ENCODE measurements at regions not wholly inside any gene's neighbourhood (a gene's known extent, or its start where the extent isn't known, plus 50 kb on each side); places are given as distances from the start of the nearest gene placed in this dataset.

GRCh38 chr11:116331381-116331780 is 441.4 kb downstream of the BUD13 start:
- TF ChIP-seq, protein P1, sequence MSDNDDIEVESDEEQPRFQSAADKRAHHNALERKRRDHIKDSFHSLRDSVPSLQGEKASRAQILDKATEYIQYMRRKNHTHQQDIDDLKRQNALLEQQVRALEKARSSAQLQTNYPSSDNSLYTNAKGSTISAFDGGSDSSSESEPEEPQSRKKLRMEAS (IDR thresholded peaks at IDR 0.05): no peak
- TF ChIP-seq, protein P2, sequence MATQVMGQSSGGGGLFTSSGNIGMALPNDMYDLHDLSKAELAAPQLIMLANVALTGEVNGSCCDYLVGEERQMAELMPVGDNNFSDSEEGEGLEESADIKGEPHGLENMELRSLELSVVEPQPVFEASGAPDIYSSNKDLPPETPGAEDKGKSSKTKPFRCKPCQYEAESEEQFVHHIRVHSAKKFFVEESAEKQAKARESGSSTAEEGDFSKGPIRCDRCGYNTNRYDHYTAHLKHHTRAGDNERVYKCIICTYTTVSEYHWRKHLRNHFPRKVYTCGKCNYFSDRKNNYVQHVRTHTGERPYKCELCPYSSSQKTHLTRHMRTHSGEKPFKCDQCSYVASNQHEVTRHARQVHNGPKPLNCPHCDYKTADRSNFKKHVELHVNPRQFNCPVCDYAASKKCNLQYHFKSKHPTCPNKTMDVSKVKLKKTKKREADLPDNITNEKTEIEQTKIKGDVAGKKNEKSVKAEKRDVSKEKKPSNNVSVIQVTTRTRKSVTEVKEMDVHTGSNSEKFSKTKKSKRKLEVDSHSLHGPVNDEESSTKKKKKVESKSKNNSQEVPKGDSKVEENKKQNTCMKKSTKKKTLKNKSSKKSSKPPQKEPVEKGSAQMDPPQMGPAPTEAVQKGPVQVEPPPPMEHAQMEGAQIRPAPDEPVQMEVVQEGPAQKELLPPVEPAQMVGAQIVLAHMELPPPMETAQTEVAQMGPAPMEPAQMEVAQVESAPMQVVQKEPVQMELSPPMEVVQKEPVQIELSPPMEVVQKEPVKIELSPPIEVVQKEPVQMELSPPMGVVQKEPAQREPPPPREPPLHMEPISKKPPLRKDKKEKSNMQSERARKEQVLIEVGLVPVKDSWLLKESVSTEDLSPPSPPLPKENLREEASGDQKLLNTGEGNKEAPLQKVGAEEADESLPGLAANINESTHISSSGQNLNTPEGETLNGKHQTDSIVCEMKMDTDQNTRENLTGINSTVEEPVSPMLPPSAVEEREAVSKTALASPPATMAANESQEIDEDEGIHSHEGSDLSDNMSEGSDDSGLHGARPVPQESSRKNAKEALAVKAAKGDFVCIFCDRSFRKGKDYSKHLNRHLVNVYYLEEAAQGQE (IDR thresholded peaks at IDR 0.05): no peak
- no peak for TF ChIP-seq RXRA (IDR thresholded peaks at IDR 0.05)
- no peak for TF ChIP-seq CTCF (IDR thresholded peaks at IDR 0.05; ENCODE audit: low read depth, low read length, missing input control)
- no peak for TF ChIP-seq TAF1 (conservative IDR thresholded peaks at IDR 0.05)
- TF ChIP-seq GABPA (IDR thresholded peaks at IDR 0.05 in 1 of 2, conservative IDR thresholded peaks at IDR 0.05 in 1 of 2): no peak
- TF ChIP-seq YY1 (IDR thresholded peaks at IDR 0.05): no peak
- no peak for TF ChIP-seq RAD21 (IDR thresholded peaks at IDR 0.05)
- TF ChIP-seq JUND (IDR thresholded peaks at IDR 0.05): no peak
- TF ChIP-seq, protein P3, sequence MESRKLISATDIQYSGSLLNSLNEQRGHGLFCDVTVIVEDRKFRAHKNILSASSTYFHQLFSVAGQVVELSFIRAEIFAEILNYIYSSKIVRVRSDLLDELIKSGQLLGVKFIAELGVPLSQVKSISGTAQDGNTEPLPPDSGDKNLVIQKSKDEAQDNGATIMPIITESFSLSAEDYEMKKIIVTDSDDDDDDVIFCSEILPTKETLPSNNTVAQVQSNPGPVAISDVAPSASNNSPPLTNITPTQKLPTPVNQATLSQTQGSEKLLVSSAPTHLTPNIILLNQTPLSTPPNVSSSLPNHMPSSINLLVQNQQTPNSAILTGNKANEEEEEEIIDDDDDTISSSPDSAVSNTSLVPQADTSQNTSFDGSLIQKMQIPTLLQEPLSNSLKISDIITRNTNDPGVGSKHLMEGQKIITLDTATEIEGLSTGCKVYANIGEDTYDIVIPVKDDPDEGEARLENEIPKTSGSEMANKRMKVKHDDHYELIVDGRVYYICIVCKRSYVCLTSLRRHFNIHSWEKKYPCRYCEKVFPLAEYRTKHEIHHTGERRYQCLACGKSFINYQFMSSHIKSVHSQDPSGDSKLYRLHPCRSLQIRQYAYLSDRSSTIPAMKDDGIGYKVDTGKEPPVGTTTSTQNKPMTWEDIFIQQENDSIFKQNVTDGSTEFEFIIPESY (IDR thresholded peaks at IDR 0.05): no peak
- TF ChIP-seq HNF4A (conservative IDR thresholded peaks at IDR 0.05): no peak
- TF ChIP-seq EGR1 (IDR thresholded peaks at IDR 0.05; ENCODE audit: low read depth in 2 of 2): no peak
- no peak for TF ChIP-seq SP1 (IDR thresholded peaks at IDR 0.05)
- TF ChIP-seq FOXA1 (IDR thresholded peaks at IDR 0.05): no peak
